Neural cell (in vitro differentiated cells): ENCODE measurements at regions not wholly inside any gene's neighbourhood (a gene's known extent, or its start where the extent isn't known, plus 50 kb on each side); places are given as distances from the start of the nearest gene placed in this dataset.

Experiments used
- H2AFZ ChIP-seq: fragments of 200-600, 300-800 bp; sonication (generic), shearing (Covaris generic); 2 replicates; pipeline ENCODE4 v1.6.0; 2014; ENCODE audit warnings: low read depth, mild to moderate bottlenecking, antibody characterized with exemption, low read length, moderate library complexity
- H3F3A ChIP-seq: fragments of 200-600 bp; shearing (Covaris generic); 2 replicates; pipeline ENCODE4 v1.6.1; 2016; ENCODE audit warnings: mild to moderate bottlenecking, moderate library complexity, mixed read lengths, antibody characterized with exemption, low read length; ENCODE audit not compliant: insufficient read depth, poor library complexity, severe bottlenecking
- H3K27ac ChIP-seq: fragments of 200-600, 300-800 bp; sonication (generic), shearing (Covaris generic); 2 replicates; pipeline ENCODE4 v1.5.1; 2014; ENCODE audit warnings: mild to moderate bottlenecking, low read length, moderate library complexity
- H3K27me3 ChIP-seq: fragments of 300-800, 200-600 bp; sonication (generic), shearing (Covaris generic); 2 replicates; pipeline ENCODE4 v1.6.0; 2014; ENCODE audit warnings: mild to moderate bottlenecking, low read depth, low read length, moderate library complexity; ENCODE audit not compliant: insufficient read depth
- H3K36me3 ChIP-seq: fragments of 300-800, 200-600 bp; sonication (generic), shearing (Covaris generic); 2 replicates; pipeline ENCODE4 v1.5.1; 2014; ENCODE audit warnings: mild to moderate bottlenecking, antibody characterized with exemption, low read length, moderate library complexity; ENCODE audit not compliant: insufficient read depth
- H3K4me2 ChIP-seq: fragments of 300-800, 200-600 bp; sonication (generic), shearing (Covaris generic); 2 replicates; pipeline ENCODE4 v1.6.0; 2014; ENCODE audit warnings: mild to moderate bottlenecking, low read length
- H3K4me3 ChIP-seq: fragments of 300-800, 200-600 bp; sonication (generic), shearing (Covaris generic); 2 replicates; pipeline ENCODE4 v1.5.1; 2014; ENCODE audit warnings: mild to moderate bottlenecking, low read length, moderate library complexity
- H3K79me2 ChIP-seq: fragments of 200-600 bp; shearing (Covaris generic); replicated peaks from 2 replicates; pipeline ENCODE4 v1.6.0; 2014; ENCODE audit warnings: mild to moderate bottlenecking, low read length, moderate library complexity; ENCODE audit not compliant: insufficient read depth
- H3K9ac ChIP-seq: fragments of 300-800, 200-600 bp; sonication (generic), shearing (Covaris generic); 2 replicates; pipeline ENCODE4 v1.6.1; 2016; ENCODE audit warnings: mild to moderate bottlenecking, low read length, mixed read lengths
- H3K9me2 ChIP-seq: fragments of 200-600 bp; shearing (Covaris generic); 2 replicates; pipeline ENCODE4 v1.6.1; 2016; ENCODE audit warnings: mild to moderate bottlenecking, low read length, mixed read lengths; ENCODE audit not compliant: insufficient read depth
- H3K9me3 ChIP-seq: fragments of 200-600, 300-800 bp; sonication (generic), shearing (Covaris generic); 2 replicates; pipeline ENCODE4 v1.6.1; 2016; ENCODE audit warnings: mild to moderate bottlenecking, mixed run types, low read length, moderate library complexity, mixed read lengths
- H4K20me1 ChIP-seq: fragments of 200-600 bp; shearing (Covaris generic); 2 replicates; pipeline ENCODE4 v1.6.1; 2016; ENCODE audit warnings: mild to moderate bottlenecking, mixed run types; ENCODE audit not compliant: insufficient read depth
- EP300 ChIP-seq: fragments of 450-650 bp; conservative IDR thresholded peaks from 2 replicates; pipeline ENCODE4 v1.6.1; 2014; ENCODE audit warnings: antibody characterized with exemption, mild to moderate bottlenecking, moderate library complexity; ENCODE audit not compliant: poor library complexity, severe bottlenecking
- EZH2 ChIP-seq: fragments of 200-600, 300-800 bp; shearing (Covaris generic), sonication (generic); IDR thresholded peaks from 2 replicates; pipeline ENCODE4 v1.6.1; 2014; ENCODE audit warnings: antibody characterized with exemption, low read length, borderline replicate concordance, mild to moderate bottlenecking; ENCODE audit not compliant: insufficient read depth, poor library complexity, severe bottlenecking
- MXI1 ChIP-seq: fragments of 450-650 bp; conservative IDR thresholded peaks from 2 replicates; pipeline ENCODE4 v1.6.1; 2014; ENCODE audit warnings: antibody characterized with exemption, mild to moderate bottlenecking; ENCODE audit not compliant: poor library complexity, severe bottlenecking
- POLR2AphosphoS5 ChIP-seq: IDR thresholded peaks from 2 replicates; pipeline ENCODE4 v1.6.1; 2012
- RAD21 ChIP-seq: fragments of 450-650 bp; conservative IDR thresholded peaks from 2 replicates; pipeline ENCODE4 v1.6.1; 2014; ENCODE audit warnings: antibody characterized with exemption, mild to moderate bottlenecking, moderate library complexity
- REST ChIP-seq: IDR thresholded peaks from 2 replicates; pipeline ENCODE4 v1.6.1; 2012; ENCODE audit warnings: borderline replicate concordance
- SMC3 ChIP-seq: fragments of 450-650 bp; conservative IDR thresholded peaks from 2 replicates; pipeline ENCODE4 v1.6.1; 2014; ENCODE audit warnings: antibody characterized with exemption, mild to moderate bottlenecking, moderate library complexity; ENCODE audit not compliant: poor library complexity
- TAF1 ChIP-seq: IDR thresholded peaks from 2 replicates; pipeline ENCODE4 v1.6.1; 2012; ENCODE audit warnings: low read depth
- TF ChIP-seq, protein P1 (sequence below): fragments of 450-650 bp; IDR thresholded peaks from 2 replicates; pipeline ENCODE4 v1.5.1; 2014; ENCODE audit warnings: antibody characterized with exemption, mild to moderate bottlenecking, moderate library complexity; ENCODE audit not compliant: poor library complexity, severe bottlenecking

DNA sequence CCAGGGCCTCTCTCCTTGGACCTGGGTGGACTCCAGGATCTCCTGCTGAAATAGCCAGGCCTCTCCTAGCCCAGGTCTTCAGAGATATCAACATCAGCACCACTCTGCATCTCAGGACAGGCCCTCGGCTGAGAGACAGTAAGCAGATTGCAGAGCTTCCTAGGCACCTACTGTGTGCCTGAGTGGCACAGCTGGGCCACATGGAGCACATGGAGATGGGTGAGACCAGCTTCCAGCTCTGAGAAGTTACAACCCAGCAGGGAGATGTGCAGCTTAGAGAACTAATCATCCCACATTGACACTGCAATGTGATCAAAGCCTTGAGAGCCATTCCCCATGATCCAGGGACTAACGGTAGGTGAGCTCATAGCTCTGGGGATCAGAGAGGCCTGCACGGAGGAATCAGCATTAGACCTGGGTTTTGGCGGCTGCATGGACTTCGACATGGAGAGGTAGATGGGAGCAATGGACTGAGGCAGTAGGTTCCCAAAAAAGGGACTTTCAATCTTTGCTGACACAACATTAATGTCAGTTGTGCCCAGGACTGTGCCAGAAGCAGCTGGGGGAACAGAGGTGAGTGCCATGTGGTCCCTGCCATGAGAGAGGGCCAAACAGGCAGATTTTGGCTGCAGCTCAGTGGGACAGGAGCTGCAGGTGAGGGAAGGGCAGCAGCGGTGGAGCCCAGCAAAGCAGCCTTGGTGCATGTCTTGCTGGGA, 76.0 kb upstream of the LEP start:
- Histone ChIP-seq H3K27me3 (peaks cover 67% of the 10 kb centered on the region), H3K79me2 (no peaks in the 10 kb centered on the region), H3K27ac (no peak overlapping the region), H3K9me3 (no peaks in the 10 kb centered on the region), H4K20me1 (no peaks in the 10 kb centered on the region), H3F3A (no peaks in the 10 kb centered on the region), H3K36me3 (no peaks in the 10 kb centered on the region), H3K4me2 (no peak overlapping the region), H2AFZ (no peak overlapping the region), H3K9me2 (no peaks in the 10 kb centered on the region), H3K9ac (no peak overlapping the region), H3K4me3 (peak overlapping the region; percentile 94)
- no peak for TF ChIP-seq SMC3
- no peak for TF ChIP-seq POLR2AphosphoS5
- TF ChIP-seq, protein P1, sequence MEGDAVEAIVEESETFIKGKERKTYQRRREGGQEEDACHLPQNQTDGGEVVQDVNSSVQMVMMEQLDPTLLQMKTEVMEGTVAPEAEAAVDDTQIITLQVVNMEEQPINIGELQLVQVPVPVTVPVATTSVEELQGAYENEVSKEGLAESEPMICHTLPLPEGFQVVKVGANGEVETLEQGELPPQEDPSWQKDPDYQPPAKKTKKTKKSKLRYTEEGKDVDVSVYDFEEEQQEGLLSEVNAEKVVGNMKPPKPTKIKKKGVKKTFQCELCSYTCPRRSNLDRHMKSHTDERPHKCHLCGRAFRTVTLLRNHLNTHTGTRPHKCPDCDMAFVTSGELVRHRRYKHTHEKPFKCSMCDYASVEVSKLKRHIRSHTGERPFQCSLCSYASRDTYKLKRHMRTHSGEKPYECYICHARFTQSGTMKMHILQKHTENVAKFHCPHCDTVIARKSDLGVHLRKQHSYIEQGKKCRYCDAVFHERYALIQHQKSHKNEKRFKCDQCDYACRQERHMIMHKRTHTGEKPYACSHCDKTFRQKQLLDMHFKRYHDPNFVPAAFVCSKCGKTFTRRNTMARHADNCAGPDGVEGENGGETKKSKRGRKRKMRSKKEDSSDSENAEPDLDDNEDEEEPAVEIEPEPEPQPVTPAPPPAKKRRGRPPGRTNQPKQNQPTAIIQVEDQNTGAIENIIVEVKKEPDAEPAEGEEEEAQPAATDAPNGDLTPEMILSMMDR = no peak
- no peak for TF ChIP-seq MXI1
- TF ChIP-seq EP300 = no peak
- TF ChIP-seq RAD21 = no peak
- TF ChIP-seq EZH2 = no peak
- TF ChIP-seq REST = no peak
- TF ChIP-seq TAF1 = no peak

GRCh38 chr7:128165927-128166420, 75.1 kb upstream of the LEP start:
- Histone ChIP-seq H3K4me2 (peak overlapping the region; percentile 69), H3K27ac (peak overlapping the region; percentile 84), H3K79me2 (no peaks in the 10 kb centered on the region), H3F3A (no peaks in the 10 kb centered on the region), H3K9me2 (no peaks in the 10 kb centered on the region), H4K20me1 (no peaks in the 10 kb centered on the region), H2AFZ (peak overlapping the region; percentile 94), H3K9ac (peak overlapping the region; percentile 94), H3K27me3 (peaks cover 75% of the 10 kb centered on the region), H3K4me3 (peak overlapping the region; percentile 94), H3K36me3 (no peaks in the 10 kb centered on the region), H3K9me3 (no peaks in the 10 kb centered on the region)
- no peak for TF ChIP-seq TAF1
- TF ChIP-seq RAD21 = no peak
- TF ChIP-seq EZH2 = no peak
- no peak for TF ChIP-seq REST
- TF ChIP-seq MXI1 = no peak
- no peak for TF ChIP-seq POLR2AphosphoS5
- TF ChIP-seq, protein P1 = no peak
